IPS DF 6.9 (cell line): ENCODE measurements at regions not wholly inside any gene's neighbourhood (a gene's known extent, or its start where the extent isn't known, plus 50 kb on each side); places are given as distances from the start of the nearest gene placed in this dataset.

Experiments
- DNase-seq: peaks from one replicate; pipeline ENCODE4 v3.0.0-alpha.2; 2013; ENCODE audit warnings: low read depth, low spot score
- H3K27ac ChIP-seq: one replicate; pipeline ENCODE4 v1.5.1; 2013; ENCODE audit warnings: low read length, control low read depth
- H3K27me3 ChIP-seq: 2 replicates; pipeline ENCODE4 v1.6.1; 2013; ENCODE audit warnings: mild to moderate bottlenecking, low read length; ENCODE audit not compliant: control insufficient read depth, insufficient read depth
- H3K36me3 ChIP-seq: 2 replicates; pipeline ENCODE4 v1.6.1; 2013; ENCODE audit warnings: low read length; ENCODE audit not compliant: control insufficient read depth, insufficient read depth
- H3K4me1 ChIP-seq: 2 replicates; pipeline ENCODE4 v1.6.1; 2013; ENCODE audit warnings: low read length; ENCODE audit not compliant: control insufficient read depth, insufficient read depth
- H3K4me3 ChIP-seq: 2 replicates; pipeline ENCODE4 v1.5.1; 2013; ENCODE audit warnings: mild to moderate bottlenecking, low read length
- H3K9me3 ChIP-seq: 2 replicates; pipeline ENCODE4 v1.6.1; 2013; ENCODE audit warnings: low read length, inconsistent platforms; ENCODE audit not compliant: control insufficient read depth, insufficient read depth
- WGBS: extraction: QIAGEN DNeasy Blood & Tissue Kit; methylation state at CpG from one replicate; pipeline ENCODE4 v1.1.7; 2013; ENCODE audit warnings: mixed read lengths, missing lambda C conversion rate; ENCODE audit not compliant: insufficient read length, insufficient coverage; 5-methylcytosine and 5-hydroxymethylcytosine counted together

DNA sequence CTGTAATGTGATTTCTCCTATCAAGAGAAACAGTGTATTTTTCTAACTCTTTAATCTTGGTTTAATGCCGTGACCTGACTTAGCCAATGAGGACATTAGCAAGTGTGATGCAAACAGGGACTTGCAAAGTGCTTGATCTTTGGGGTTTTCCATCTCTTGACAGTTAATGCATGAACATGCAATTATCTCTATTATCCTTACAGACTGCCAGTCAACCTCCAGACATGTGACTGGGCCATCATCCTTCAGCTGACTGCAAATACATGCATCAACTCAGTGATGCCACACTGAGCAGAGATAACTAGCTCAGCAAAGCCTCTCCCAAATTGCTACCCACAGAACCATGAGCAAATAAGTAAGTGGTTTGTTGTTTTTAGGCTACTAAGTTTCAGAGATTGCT, 409.6 kb downstream of the GPAM start:
- H3K36me3 ChIP-seq, result no peaks in the 10 kb centered on the region
- H3K4me3 ChIP-seq, result no peak overlapping the region
- no peaks in the 10 kb centered on the region for H3K27me3 ChIP-seq
- H3K27ac ChIP-seq, result no peak overlapping the region
- no peaks in the 10 kb centered on the region for H3K4me1 ChIP-seq
- no peaks in the 10 kb centered on the region for H3K9me3 ChIP-seq
- DNase-seq, result no peak
- WGBS, result no CpG with 5 or more reads among the region's 1 CpG

DNA sequence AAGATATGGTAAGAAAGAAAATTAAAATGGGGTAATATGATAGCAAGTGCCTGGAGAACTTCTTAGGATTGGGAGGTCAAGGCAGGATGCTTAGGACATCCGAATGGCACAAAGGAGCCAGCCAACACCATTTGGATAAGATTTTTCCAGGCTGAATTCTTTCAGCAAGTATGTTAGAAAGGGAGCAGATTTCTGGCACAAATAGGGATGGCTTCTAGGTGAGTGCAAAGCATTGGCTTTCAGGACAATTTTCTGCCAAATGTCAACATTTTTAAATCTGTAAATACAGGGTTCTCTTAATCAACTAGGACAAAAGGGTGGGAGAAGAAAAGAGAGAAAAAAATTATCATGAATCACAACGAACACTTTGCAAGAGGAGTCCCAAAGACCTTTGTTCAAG, 409.1 kb downstream of the GPAM start:
- Histone ChIP-seq H3K36me3 (no peaks in the 10 kb centered on the region), H3K9me3 (no peaks in the 10 kb centered on the region), H3K27me3 (no peaks in the 10 kb centered on the region), H3K4me3 (no peak overlapping the region), H3K4me1 (no peaks in the 10 kb centered on the region), H3K27ac (no peak overlapping the region)
- WGBS, result no CpG with 5 or more reads among the region's 2 CpGs
- DNase-seq, result no peak

GRCh38 chr10:111784436-111784835, 399.1 kb downstream of the GPAM start:
- Histone ChIP-seq H3K27me3 (no peaks in the 10 kb centered on the region), H3K9me3 (no peaks in the 10 kb centered on the region), H3K27ac (no peak overlapping the region), H3K4me3 (no peak overlapping the region), H3K36me3 (no peaks in the 10 kb centered on the region), H3K4me1 (no peaks in the 10 kb centered on the region)
- WGBS, result no CpG with 5 or more reads among the region's 1 CpG
- DNase-seq, result no peak

DNA sequence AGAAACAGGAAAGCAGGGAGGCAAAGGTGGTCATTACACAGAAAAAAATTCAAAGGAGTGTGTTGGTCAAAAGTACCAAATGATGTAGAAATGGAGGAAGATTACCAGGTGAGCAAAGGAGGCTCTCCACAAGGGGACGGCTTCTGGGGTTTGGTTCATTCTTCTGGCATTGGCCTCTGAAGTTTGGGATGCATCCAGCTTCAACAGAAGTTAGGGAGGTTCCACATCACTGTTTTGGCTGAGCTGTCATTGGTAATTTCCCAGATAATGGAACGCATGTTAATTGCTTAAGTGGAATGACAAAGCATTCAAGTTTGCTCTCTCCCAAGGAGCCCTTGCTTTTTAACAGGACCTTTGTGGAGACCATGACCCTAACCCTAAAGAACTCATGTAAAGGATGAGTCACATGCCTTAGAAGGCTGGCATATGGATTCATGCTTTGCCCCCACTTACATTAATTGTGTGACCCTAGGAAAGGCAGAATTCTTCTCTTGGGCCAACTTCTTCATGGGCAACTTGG, 398.6 kb downstream of the GPAM start:
- Histone ChIP-seq H3K4me1 (no peaks in the 10 kb centered on the region), H3K27me3 (no peaks in the 10 kb centered on the region), H3K4me3 (no peak overlapping the region), H3K9me3 (no peaks in the 10 kb centered on the region), H3K27ac (no peak overlapping the region), H3K36me3 (no peaks in the 10 kb centered on the region)
- no peak for DNase-seq
- no CpG with 5 or more reads among the region's 2 CpGs for WGBS

- Histone ChIP-seq H3K4me3 (no peak overlapping the region), H3K4me1 (no peaks in the 10 kb centered on the region), H3K36me3 (no peaks in the 10 kb centered on the region), H3K27me3 (no peaks in the 10 kb centered on the region), H3K27ac (no peak overlapping the region), H3K9me3 (no peaks in the 10 kb centered on the region)
- no peak for DNase-seq
- no CpG with 5 or more reads among the region's 1 CpG for WGBS
Observed at GRCh38 chr10:111785921-111786320, 397.6 kb downstream of the GPAM start.

DNA sequence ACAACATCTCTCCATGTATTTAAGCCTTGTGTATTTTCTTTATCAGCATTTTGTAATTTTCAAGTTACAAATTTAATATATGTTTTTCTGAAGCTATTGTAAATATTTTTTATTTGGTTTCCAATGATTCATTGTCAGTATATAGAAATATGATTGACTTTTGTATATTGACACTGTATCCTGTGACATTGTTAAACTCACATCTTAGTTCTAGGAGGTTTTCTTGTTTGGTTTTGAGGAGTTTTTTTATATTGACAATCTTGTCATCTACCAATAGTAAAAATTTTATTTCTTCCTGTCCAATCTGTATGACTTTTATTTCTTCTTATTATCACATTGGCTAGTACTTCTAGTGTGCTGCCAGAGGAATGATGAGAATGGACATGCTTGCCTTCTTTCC, 393.7 kb downstream of the GPAM start:
- no peaks in the 10 kb centered on the region for H3K4me1 ChIP-seq
- no peak overlapping the region for H3K27ac ChIP-seq
- DNase-seq, result no peak
- H3K9me3 ChIP-seq, result no peaks in the 10 kb centered on the region
- H3K27me3 ChIP-seq, result no peaks in the 10 kb centered on the region
- no peak overlapping the region for H3K4me3 ChIP-seq
- no peaks in the 10 kb centered on the region for H3K36me3 ChIP-seq

GRCh38 chr10:111801841-111802240, 381.7 kb downstream of the GPAM start:
- Histone ChIP-seq H3K4me3 (no peak overlapping the region), H3K27ac (no peak overlapping the region), H3K4me1 (no peaks in the 10 kb centered on the region; the same call in 1 of the 2 replicates), H3K36me3 (no peaks in the 10 kb centered on the region), H3K9me3 (no peaks in the 10 kb centered on the region), H3K27me3 (no peaks in the 10 kb centered on the region)
- DNase-seq, result no peak
- no CpG with 5 or more reads among the region's 2 CpGs for WGBS

- Histone ChIP-seq H3K4me1 (no peaks in the 10 kb centered on the region; the same call in 1 of the 2 replicates), H3K27me3 (no peaks in the 10 kb centered on the region), H3K9me3 (no peaks in the 10 kb centered on the region), H3K36me3 (no peaks in the 10 kb centered on the region), H3K27ac (no peak overlapping the region), H3K4me3 (no peak overlapping the region)
- DNase-seq, result no peak
- WGBS, result no CpG with 5 or more reads among the region's 3 CpGs
Observed at GRCh38 chr10:111804781-111805180, 378.8 kb downstream of the GPAM start.

DNA sequence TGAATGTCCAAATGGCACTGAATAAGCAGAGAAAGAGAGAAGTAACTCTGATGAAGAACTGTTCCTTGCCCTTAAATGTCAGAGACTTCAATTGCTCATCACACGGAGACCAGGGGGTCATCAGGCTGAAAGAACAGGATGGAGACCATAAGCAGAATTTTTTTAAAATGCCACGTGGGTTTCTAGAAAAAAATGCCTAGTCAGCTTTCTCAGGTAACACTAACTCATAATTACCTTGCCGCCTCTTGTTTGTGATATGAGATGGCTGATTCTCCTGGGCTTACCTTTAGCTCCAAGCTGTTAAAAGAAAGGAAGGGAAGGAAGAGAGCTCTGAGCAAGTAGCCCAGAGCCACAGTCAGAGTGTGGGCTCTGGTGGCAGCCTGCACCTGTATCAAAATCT, 372.0 kb downstream of the GPAM start:
- Histone ChIP-seq H3K36me3 (no peaks in the 10 kb centered on the region), H3K27me3 (no peaks in the 10 kb centered on the region), H3K27ac (no peak overlapping the region), H3K9me3 (no peaks in the 10 kb centered on the region), H3K4me1 (no peaks in the 10 kb centered on the region), H3K4me3 (no peak overlapping the region)
- no CpG with 5 or more reads among the region's 3 CpGs for WGBS
- DNase-seq, result no peak

DNA sequence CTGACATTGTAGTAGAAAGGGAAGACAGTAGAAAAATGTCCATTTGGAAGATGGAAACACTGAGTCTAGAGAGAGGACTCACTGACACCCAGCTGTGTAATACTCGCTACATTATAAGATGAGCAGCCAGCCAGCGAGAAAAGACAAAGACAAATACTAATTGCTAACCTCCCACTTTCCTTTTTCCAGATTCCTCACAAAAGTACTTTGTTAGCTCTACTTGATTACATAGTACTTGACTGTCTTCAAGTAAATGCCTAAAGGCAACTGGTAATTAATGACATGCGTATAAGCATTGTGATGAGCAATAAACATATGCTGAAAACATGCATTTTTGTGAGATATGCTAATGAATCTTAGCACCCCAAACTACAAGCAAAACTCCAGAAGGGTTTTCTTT, 363.1 kb downstream of the GPAM start:
- Histone ChIP-seq H3K4me3 (no peak overlapping the region), H3K27me3 (no peaks in the 10 kb centered on the region), H3K9me3 (no peaks in the 10 kb centered on the region), H3K36me3 (no peaks in the 10 kb centered on the region), H3K4me1 (no peaks in the 10 kb centered on the region), H3K27ac (no peak overlapping the region)
- DNase-seq, result no peak
- no CpG with 5 or more reads among the region's 3 CpGs for WGBS

- no peaks in the 10 kb centered on the region for H3K27me3 ChIP-seq
- H3K9me3 ChIP-seq, result no peaks in the 10 kb centered on the region
- no peaks in the 10 kb centered on the region for H3K4me1 ChIP-seq
- no peak overlapping the region for H3K27ac ChIP-seq
- WGBS, result no CpG with 5 or more reads among the region's 2 CpGs
- H3K4me3 ChIP-seq, result no peak overlapping the region
- DNase-seq, result no peak
- no peaks in the 10 kb centered on the region for H3K36me3 ChIP-seq
Observed at GRCh38 chr10:111821871-111822270, 361.7 kb downstream of the GPAM start.
